ENCODE measurements at regions not wholly inside any gene's neighbourhood (a gene's known extent, or its start where the extent isn't known, plus 50 kb on each side); places are given as distances from the start of the nearest gene placed in this dataset.

DNA sequence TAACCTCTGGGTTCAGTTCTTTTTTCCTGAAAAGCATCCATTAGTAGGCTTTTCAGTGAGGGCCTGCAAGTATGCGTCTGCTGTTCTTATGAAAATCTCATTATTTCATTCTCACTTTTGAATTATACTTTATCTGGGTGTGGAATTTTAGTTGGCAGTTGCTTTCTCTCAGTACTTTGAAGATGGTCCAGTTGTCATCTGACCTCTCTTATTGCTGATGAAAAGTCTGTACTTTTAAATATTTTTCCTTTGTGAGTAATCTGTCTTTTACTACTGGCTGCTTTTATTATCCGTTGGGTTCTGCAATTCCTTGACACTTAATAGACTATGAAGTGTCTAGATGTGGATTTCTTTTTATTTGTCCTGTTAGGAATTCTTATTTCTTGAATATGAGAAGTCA is 307.8 kb downstream of the CYP26B1 start:
- H3K27me3 ChIP-seq (replicated peaks; ENCODE audit: insufficient read depth, low read depth, low read length, poor library complexity): peaks cover 17% of the 10 kb centered on the region
- H3K4me1 ChIP-seq (ENCODE audit: insufficient read depth, low read length, poor library complexity, severe bottlenecking): no peaks in the 10 kb centered on the region
- H3K9me3 ChIP-seq (ENCODE audit: low read depth, low read length, poor library complexity, severe bottlenecking): no peaks in the 10 kb centered on the region
- TF ChIP-seq, protein P1, sequence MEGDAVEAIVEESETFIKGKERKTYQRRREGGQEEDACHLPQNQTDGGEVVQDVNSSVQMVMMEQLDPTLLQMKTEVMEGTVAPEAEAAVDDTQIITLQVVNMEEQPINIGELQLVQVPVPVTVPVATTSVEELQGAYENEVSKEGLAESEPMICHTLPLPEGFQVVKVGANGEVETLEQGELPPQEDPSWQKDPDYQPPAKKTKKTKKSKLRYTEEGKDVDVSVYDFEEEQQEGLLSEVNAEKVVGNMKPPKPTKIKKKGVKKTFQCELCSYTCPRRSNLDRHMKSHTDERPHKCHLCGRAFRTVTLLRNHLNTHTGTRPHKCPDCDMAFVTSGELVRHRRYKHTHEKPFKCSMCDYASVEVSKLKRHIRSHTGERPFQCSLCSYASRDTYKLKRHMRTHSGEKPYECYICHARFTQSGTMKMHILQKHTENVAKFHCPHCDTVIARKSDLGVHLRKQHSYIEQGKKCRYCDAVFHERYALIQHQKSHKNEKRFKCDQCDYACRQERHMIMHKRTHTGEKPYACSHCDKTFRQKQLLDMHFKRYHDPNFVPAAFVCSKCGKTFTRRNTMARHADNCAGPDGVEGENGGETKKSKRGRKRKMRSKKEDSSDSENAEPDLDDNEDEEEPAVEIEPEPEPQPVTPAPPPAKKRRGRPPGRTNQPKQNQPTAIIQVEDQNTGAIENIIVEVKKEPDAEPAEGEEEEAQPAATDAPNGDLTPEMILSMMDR (conservative IDR thresholded peaks at IDR 0.05; ENCODE audit: low read depth, low read length): no peak
- no peak for TF ChIP-seq EZH2 (IDR thresholded peaks at IDR 0.05; ENCODE audit: borderline replicate concordance, low read depth, low read length, poor library complexity, severe bottlenecking)
- no peak for DNase-seq (ENCODE audit: low spot score)
- CTCF ChIA-PET: no interaction called here
- no peaks in the 10 kb centered on the region for H3K36me3 ChIP-seq (ENCODE audit: insufficient read depth, low read length, poor library complexity, severe bottlenecking)
- intact Hi-C loops (cut with micrococcal nuclease; ENCODE audit: unreplicated experiment): no loop called here
- POLR2A ChIA-PET (ENCODE audit: low non-redundant PET): no interaction called here
- H3K4me3 ChIP-seq (ENCODE audit: low read depth, low read length, poor library complexity, severe bottlenecking): no peak overlapping the region
- H3K27ac ChIP-seq (ENCODE audit: low read depth, low read length, poor library complexity, severe bottlenecking): no peak overlapping the region
- no TSS peak for BruUV-seq (replicated peaks)

DNA sequence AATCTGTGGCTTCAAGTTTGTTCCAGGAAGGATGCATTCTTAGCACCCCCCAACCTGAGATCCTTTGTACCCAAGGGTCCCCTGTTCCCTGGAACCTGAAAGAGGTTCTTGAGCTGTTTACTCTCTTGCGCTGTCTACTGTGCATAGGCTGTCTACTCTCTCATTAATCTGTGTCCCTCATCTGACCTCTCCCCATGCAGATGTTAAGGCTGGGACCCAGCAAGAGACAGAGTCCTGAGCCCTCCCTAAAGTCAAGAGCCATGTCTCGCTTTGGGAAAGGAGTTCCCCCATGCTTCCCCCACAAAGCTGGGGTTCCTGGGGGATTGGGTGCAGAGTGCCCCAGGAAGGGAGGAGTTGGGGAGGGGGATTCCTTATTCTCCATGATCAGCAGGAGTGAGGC is 312.9 kb downstream of the CYP26B1 start:
- no TSS peak for BruUV-seq (replicated peaks)
- intact Hi-C loops (cut with micrococcal nuclease; ENCODE audit: unreplicated experiment): no loop called here

DNA sequence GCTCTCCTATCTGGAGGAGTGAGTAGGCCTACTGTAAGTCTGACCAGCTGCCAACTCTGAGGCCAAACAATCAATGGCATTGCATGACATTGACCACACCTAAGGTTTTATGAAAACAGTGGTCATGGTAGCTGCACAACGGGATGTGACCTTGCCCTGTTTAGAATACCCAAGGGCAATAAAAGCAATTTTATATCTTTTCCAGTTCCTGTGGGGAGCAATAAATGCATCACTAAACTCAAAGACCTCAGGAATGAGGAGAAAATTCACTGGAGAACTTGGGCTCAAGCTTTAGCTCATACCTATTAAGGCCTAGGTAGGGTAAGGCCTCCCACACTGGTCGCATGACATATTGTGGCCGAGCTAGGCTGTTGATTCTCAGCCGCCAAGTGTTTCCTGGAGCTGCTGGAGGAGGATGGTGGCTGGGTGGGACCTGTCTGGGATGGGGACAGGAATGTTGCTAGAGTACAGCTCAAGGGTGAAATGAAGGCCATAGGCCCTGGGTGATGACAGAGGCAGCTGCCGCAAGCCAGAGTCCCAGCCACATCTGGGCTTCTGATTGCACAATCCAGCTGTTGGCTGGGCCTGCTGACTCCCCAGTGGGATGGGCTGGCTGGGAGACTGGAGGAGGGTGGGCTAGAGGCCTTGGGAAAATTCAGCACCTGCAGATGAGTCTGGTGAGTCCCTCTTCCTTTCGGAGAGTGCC is 313.7 kb downstream of the CYP26B1 start:
- TF ChIP-seq, protein P1 (conservative IDR thresholded peaks at IDR 0.05; ENCODE audit: low read depth, low read length): no peak
- no peak for TF ChIP-seq EZH2 (IDR thresholded peaks at IDR 0.05; ENCODE audit: borderline replicate concordance, low read depth, low read length, poor library complexity, severe bottlenecking)
- no peak overlapping the region for H3K27ac ChIP-seq (ENCODE audit: low read depth, low read length, poor library complexity, severe bottlenecking)
- DNase-seq (ENCODE audit: low spot score): no peak
- no peaks in the 10 kb centered on the region for H3K36me3 ChIP-seq (ENCODE audit: insufficient read depth, low read length, poor library complexity, severe bottlenecking)
- ChIA-PET CTCF (no interaction called here), POLR2A (ENCODE audit: low non-redundant PET) (no interaction called here)
- intact Hi-C loops (cut with micrococcal nuclease; ENCODE audit: unreplicated experiment): no loop called here
- H3K9me3 ChIP-seq (ENCODE audit: low read depth, low read length, poor library complexity, severe bottlenecking): no peaks in the 10 kb centered on the region
- no peaks in the 10 kb centered on the region for H3K4me1 ChIP-seq (ENCODE audit: insufficient read depth, low read length, poor library complexity, severe bottlenecking)
- peaks cover 11% of the 10 kb centered on the region for H3K27me3 ChIP-seq (replicated peaks; ENCODE audit: insufficient read depth, low read depth, low read length, poor library complexity)
- BruUV-seq (replicated peaks): no TSS peak
- H3K4me3 ChIP-seq (ENCODE audit: low read depth, low read length, poor library complexity, severe bottlenecking): no peak overlapping the region

More for the DNA sequence above, 312.9 kb downstream of the CYP26B1 start:
- ChIA-PET POLR2A (ENCODE audit: low non-redundant PET) (no interaction called here), CTCF (no interaction called here)
- no peak for DNase-seq (ENCODE audit: low spot score)
- Histone ChIP-seq H3K4me1 (ENCODE audit: insufficient read depth, low read length, poor library complexity, severe bottlenecking) (no peaks in the 10 kb centered on the region), H3K9me3 (ENCODE audit: low read depth, low read length, poor library complexity, severe bottlenecking) (no peaks in the 10 kb centered on the region), H3K36me3 (ENCODE audit: insufficient read depth, low read length, poor library complexity, severe bottlenecking) (no peaks in the 10 kb centered on the region), H3K27ac (ENCODE audit: low read depth, low read length, poor library complexity, severe bottlenecking) (no peak overlapping the region), H3K27me3 (replicated peaks; ENCODE audit: insufficient read depth, low read depth, low read length, poor library complexity) (peaks cover 7% of the 10 kb centered on the region), H3K4me3 (ENCODE audit: low read depth, low read length, poor library complexity, severe bottlenecking) (no peak overlapping the region)
- TF ChIP-seq EZH2 (IDR thresholded peaks at IDR 0.05; ENCODE audit: borderline replicate concordance, low read depth, low read length, poor library complexity, severe bottlenecking): no peak
- TF ChIP-seq, protein P1 (conservative IDR thresholded peaks at IDR 0.05; ENCODE audit: low read depth, low read length): no peak

Data from A673 (cell line).